ENCODE measurements at regions not wholly inside any gene's neighbourhood (a gene's known extent, or its start where the extent isn't known, plus 50 kb on each side); places are given as distances from the start of the nearest gene placed in this dataset.
"Not testable (repeated sequence)": the region's sequence is repeated elsewhere in the genome, so short reads cannot be mapped to it uniquely, and the experiment has no call there.

- no peak overlapping the region for H3K4me3 Mint-ChIP-seq
- peaks cover 1% of the 10 kb centered on the region for H3K9me3 Mint-ChIP-seq
- H3K36me3 Mint-ChIP-seq, result no peaks in the 10 kb centered on the region
- DNase-seq (no peak), ATAC-seq (ENCODE audit: low read depth) (no peak)
- H3K4me1 Mint-ChIP-seq, result no peaks in the 10 kb centered on the region
- no peaks in the 10 kb centered on the region for H3K27me3 Mint-ChIP-seq
- H3K27ac Mint-ChIP-seq, result no peak overlapping the region
- POLR2A ChIA-PET, result no interaction called here
These were observed 347.1 kb upstream of the FSIP2 start for GRCh38 chr2:185391543-185391942.

- no peaks in the 10 kb centered on the region for H3K4me1 Mint-ChIP-seq
- ATAC-seq (ENCODE audit: low read depth) (no peak), DNase-seq (no peak)
- POLR2A ChIA-PET, result no interaction called here
- H3K36me3 Mint-ChIP-seq, result no peaks in the 10 kb centered on the region
- H3K4me3 Mint-ChIP-seq, result no peak overlapping the region
- no peaks in the 10 kb centered on the region for H3K9me3 Mint-ChIP-seq
- no peak overlapping the region for H3K27ac Mint-ChIP-seq
- H3K27me3 Mint-ChIP-seq, result no peaks in the 10 kb centered on the region
These were observed 345.5 kb upstream of the FSIP2 start for GRCh38 chr2:185393091-185393490.

- Mint-ChIP-seq H3K27me3 (no peaks in the 10 kb centered on the region), H3K4me3 (no peak overlapping the region), H3K4me1 (no peaks in the 10 kb centered on the region), H3K36me3 (no peaks in the 10 kb centered on the region), H3K9me3 (peaks cover 2% of the 10 kb centered on the region), H3K27ac (no peak overlapping the region)
- POLR2A ChIA-PET, result no interaction called here
- ATAC-seq (ENCODE audit: low read depth), result no peak
- DNase-seq, result no peak
These were observed 336.1 kb upstream of the FSIP2 start for GRCh38 chr2:185402474-185402873.

- no peaks in the 10 kb centered on the region for H3K27me3 Mint-ChIP-seq
These were observed 334.0 kb upstream of the FSIP2 start for GRCh38 chr2:185404578-185404977.

GRCh38 chr2:185417111-185417510 is 321.5 kb upstream of the FSIP2 start:
- Mint-ChIP-seq H3K27ac (no peak overlapping the region), H3K27me3 (no peaks in the 10 kb centered on the region), H3K9me3 (peaks cover 3% of the 10 kb centered on the region), H3K36me3 (no peaks in the 10 kb centered on the region), H3K4me1 (no peaks in the 10 kb centered on the region), H3K4me3 (no peak overlapping the region)
- POLR2A ChIA-PET, result no interaction called here
- DNase-seq, result no peak
- ATAC-seq (ENCODE audit: low read depth), result no peak

More at GRCh38 chr2:185404578-185404977, 334.0 kb upstream of the FSIP2 start:
- DNase-seq (no peak), ATAC-seq (ENCODE audit: low read depth) (no peak)
- Mint-ChIP-seq H3K9me3 (no peaks in the 10 kb centered on the region), H3K4me3 (no peak overlapping the region), H3K4me1 (no peaks in the 10 kb centered on the region), H3K36me3 (no peaks in the 10 kb centered on the region), H3K27ac (no peak overlapping the region)
- POLR2A ChIA-PET, result no interaction called here

- no peaks in the 10 kb centered on the region for H3K36me3 Mint-ChIP-seq
- no peak overlapping the region for H3K27ac Mint-ChIP-seq
- ATAC-seq (ENCODE audit: low read depth), result no peak
- H3K4me1 Mint-ChIP-seq, result no peaks in the 10 kb centered on the region
- no peaks in the 10 kb centered on the region for H3K27me3 Mint-ChIP-seq
- DNase-seq, result no peak
- peaks cover 3% of the 10 kb centered on the region for H3K9me3 Mint-ChIP-seq
- POLR2A ChIA-PET, result no interaction called here
- no peak overlapping the region for H3K4me3 Mint-ChIP-seq
These were observed 320.9 kb upstream of the FSIP2 start for GRCh38 chr2:185417688-185418087.

- H3K36me3 Mint-ChIP-seq, DNase-seq, POLR2A ChIA-PET: not testable (repeated sequence)
These were observed 313.5 kb upstream of the FSIP2 start for GRCh38 chr2:185424958-185425629.

GRCh38 chr2:185428000-185428399 is 310.6 kb upstream of the FSIP2 start:
- Mint-ChIP-seq H3K27ac (no peak overlapping the region), H3K36me3 (no peaks in the 10 kb centered on the region), H3K27me3 (no peaks in the 10 kb centered on the region), H3K9me3 (no peaks in the 10 kb centered on the region), H3K4me1 (no peaks in the 10 kb centered on the region), H3K4me3 (no peak overlapping the region)
- POLR2A ChIA-PET, result no interaction called here
- no peak for DNase-seq
- no peak for ATAC-seq (ENCODE audit: low read depth)

More at GRCh38 chr2:185424958-185425629, 313.5 kb upstream of the FSIP2 start:
- H3K27me3 Mint-ChIP-seq; H3K4me3 Mint-ChIP-seq; ATAC-seq (ENCODE audit: low read depth); H3K27ac Mint-ChIP-seq; H3K9me3 Mint-ChIP-seq; H3K4me1 Mint-ChIP-seq: not testable (repeated sequence)

GRCh38 chr2:185433824-185434223 is 304.8 kb upstream of the FSIP2 start:
- Mint-ChIP-seq H3K4me1 (no peaks in the 10 kb centered on the region), H3K27me3 (no peaks in the 10 kb centered on the region), H3K36me3 (no peaks in the 10 kb centered on the region), H3K9me3 (peaks cover 5% of the 10 kb centered on the region), H3K27ac (no peak overlapping the region), H3K4me3 (no peak overlapping the region)
- POLR2A ChIA-PET, result no interaction called here
- DNase-seq (no peak), ATAC-seq (ENCODE audit: low read depth) (no peak)

- ATAC-seq (ENCODE audit: low read depth) (no peak), DNase-seq (no peak)
- H3K27ac Mint-ChIP-seq, result no peak overlapping the region
- no peaks in the 10 kb centered on the region for H3K4me1 Mint-ChIP-seq
- no peaks in the 10 kb centered on the region for H3K27me3 Mint-ChIP-seq
- peaks cover 5% of the 10 kb centered on the region for H3K9me3 Mint-ChIP-seq
- POLR2A ChIA-PET, result no interaction called here
- H3K4me3 Mint-ChIP-seq, result no peak overlapping the region
- H3K36me3 Mint-ChIP-seq, result no peaks in the 10 kb centered on the region
These were observed 301.7 kb upstream of the FSIP2 start for GRCh38 chr2:185436787-185437372.

GRCh38 chr2:185441486-185442005 is 297.1 kb upstream of the FSIP2 start:
- H3K27ac Mint-ChIP-seq, result no peak overlapping the region
- ATAC-seq (ENCODE audit: low read depth) (no peak), DNase-seq (no peak)
- POLR2A ChIA-PET, result no interaction called here
- H3K36me3 Mint-ChIP-seq, result no peaks in the 10 kb centered on the region
- no peaks in the 10 kb centered on the region for H3K27me3 Mint-ChIP-seq
- H3K4me1 Mint-ChIP-seq, result no peaks in the 10 kb centered on the region
- H3K9me3 Mint-ChIP-seq, result peaks cover 1% of the 10 kb centered on the region
- no peak overlapping the region for H3K4me3 Mint-ChIP-seq

- ATAC-seq (ENCODE audit: low read depth) (no peak), DNase-seq (no peak)
- Mint-ChIP-seq H3K4me1 (no peaks in the 10 kb centered on the region), H3K36me3 (no peaks in the 10 kb centered on the region), H3K4me3 (no peak overlapping the region), H3K9me3 (peaks cover 2% of the 10 kb centered on the region), H3K27me3 (no peaks in the 10 kb centered on the region), H3K27ac (no peak overlapping the region)
- POLR2A ChIA-PET, result no interaction called here
These were observed 282.1 kb upstream of the FSIP2 start for GRCh38 chr2:185456517-185456916.

GRCh38 chr2:185463481-185463880 is 275.1 kb upstream of the FSIP2 start:
- POLR2A ChIA-PET, result interaction anchor here (0.6 kb wide), 1 partner anchor 117 kb away, joined by 3 read pairs; no protein-coding TSS in a partner anchor
- H3K4me1 Mint-ChIP-seq, result no peaks in the 10 kb centered on the region
- no peak overlapping the region for H3K4me3 Mint-ChIP-seq
- peaks cover 5% of the 10 kb centered on the region for H3K9me3 Mint-ChIP-seq
- no peak for ATAC-seq (ENCODE audit: low read depth)
- no peak overlapping the region for H3K27ac Mint-ChIP-seq
- no peaks in the 10 kb centered on the region for H3K36me3 Mint-ChIP-seq
- H3K27me3 Mint-ChIP-seq, result no peaks in the 10 kb centered on the region
- no peak for DNase-seq

- POLR2A ChIA-PET, result interaction anchor here (0.7 kb wide), 1 partner anchor 31 kb away, joined by 6 read pairs; no protein-coding TSS in a partner anchor
- DNase-seq (no peak), ATAC-seq (ENCODE audit: low read depth) (no peak)
- peaks cover 5% of the 10 kb centered on the region for H3K9me3 Mint-ChIP-seq
- no peak overlapping the region for H3K27ac Mint-ChIP-seq
- no peaks in the 10 kb centered on the region for H3K4me1 Mint-ChIP-seq
- no peaks in the 10 kb centered on the region for H3K36me3 Mint-ChIP-seq
- no peak overlapping the region for H3K4me3 Mint-ChIP-seq
- H3K27me3 Mint-ChIP-seq, result no peaks in the 10 kb centered on the region
These were observed 271.7 kb upstream of the FSIP2 start for GRCh38 chr2:185466915-185467314.

All from activated naive CD8-positive, alpha-beta T cell treated with anti-CD3 and anti-CD28 coated beads, Interleukin-2, amount 10 ng/mL, durations not matched to agents 7 days and 5 days (primary cell).